ENCODE measurements at regions not wholly inside any gene's neighbourhood (a gene's known extent, or its start where the extent isn't known, plus 50 kb on each side); places are given as distances from the start of the nearest gene placed in this dataset.

- no peak for TF ChIP-seq EZH2phosphoT487 (IDR thresholded peaks at IDR 0.05; ENCODE audit: low read depth)
- TF ChIP-seq, protein P1, sequence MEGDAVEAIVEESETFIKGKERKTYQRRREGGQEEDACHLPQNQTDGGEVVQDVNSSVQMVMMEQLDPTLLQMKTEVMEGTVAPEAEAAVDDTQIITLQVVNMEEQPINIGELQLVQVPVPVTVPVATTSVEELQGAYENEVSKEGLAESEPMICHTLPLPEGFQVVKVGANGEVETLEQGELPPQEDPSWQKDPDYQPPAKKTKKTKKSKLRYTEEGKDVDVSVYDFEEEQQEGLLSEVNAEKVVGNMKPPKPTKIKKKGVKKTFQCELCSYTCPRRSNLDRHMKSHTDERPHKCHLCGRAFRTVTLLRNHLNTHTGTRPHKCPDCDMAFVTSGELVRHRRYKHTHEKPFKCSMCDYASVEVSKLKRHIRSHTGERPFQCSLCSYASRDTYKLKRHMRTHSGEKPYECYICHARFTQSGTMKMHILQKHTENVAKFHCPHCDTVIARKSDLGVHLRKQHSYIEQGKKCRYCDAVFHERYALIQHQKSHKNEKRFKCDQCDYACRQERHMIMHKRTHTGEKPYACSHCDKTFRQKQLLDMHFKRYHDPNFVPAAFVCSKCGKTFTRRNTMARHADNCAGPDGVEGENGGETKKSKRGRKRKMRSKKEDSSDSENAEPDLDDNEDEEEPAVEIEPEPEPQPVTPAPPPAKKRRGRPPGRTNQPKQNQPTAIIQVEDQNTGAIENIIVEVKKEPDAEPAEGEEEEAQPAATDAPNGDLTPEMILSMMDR (IDR thresholded peaks at IDR 0.05; ENCODE audit: low read depth, low read length) = no peak
These were observed 699.0 kb downstream of the ETS1 start for GRCh38 chr11:127888386-127888785.

Data from OCI-LY3 (cell line).